Mesendoderm (in vitro differentiated cells): ENCODE measurements at regions not wholly inside any gene's neighbourhood (a gene's known extent, or its start where the extent isn't known, plus 50 kb on each side); places are given as distances from the start of the nearest gene placed in this dataset.

Experiments used
- DNase-seq: peaks from one replicate; pipeline ENCODE4 v3.0.0; 2013
- H2AK5ac ChIP-seq: 2 replicates; pipeline ENCODE4 v1.6.1; 2013; ENCODE audit warnings: low read length, inconsistent platforms
- H2BK120ac ChIP-seq: 2 replicates; pipeline ENCODE4 v1.6.1; 2013; ENCODE audit warnings: low read depth, mild to moderate bottlenecking, low read length, moderate library complexity, mixed read lengths
- H2BK15ac ChIP-seq: replicated peaks from 2 replicates; pipeline ENCODE4 v1.6.1; 2013; ENCODE audit warnings: low read depth, mild to moderate bottlenecking, moderate library complexity
- H2BK5ac ChIP-seq: 2 replicates; pipeline ENCODE4 v1.6.1; 2013; ENCODE audit warnings: low read length, inconsistent platforms
- H3K18ac ChIP-seq: 2 replicates; pipeline ENCODE4 v1.6.1; 2013; ENCODE audit warnings: mild to moderate bottlenecking, low read length, mixed read lengths
- H3K23ac ChIP-seq: one replicate; pipeline ENCODE4 v1.6.1; 2013; ENCODE audit warnings: low read length
- H3K27ac ChIP-seq: 2 replicates; pipeline ENCODE4 v1.5.1; 2013; ENCODE audit warnings: low read depth, mild to moderate bottlenecking, inconsistent platforms, low read length, moderate library complexity
- H3K27me3 ChIP-seq: 2 replicates; pipeline ENCODE4 v1.6.1; 2013; ENCODE audit warnings: low read length, control low read depth, mild to moderate bottlenecking, inconsistent platforms; ENCODE audit not compliant: insufficient read depth, poor library complexity
- H3K36me3 ChIP-seq: 2 replicates; pipeline ENCODE4 v1.6.1; 2013; ENCODE audit warnings: low read length, inconsistent platforms; ENCODE audit not compliant: control insufficient read depth, insufficient read depth
- H3K4ac ChIP-seq: one replicate; pipeline ENCODE4 v1.6.1; 2013; ENCODE audit warnings: low read depth, mild to moderate bottlenecking, low read length, moderate library complexity
- H3K4me1 ChIP-seq: 2 replicates; pipeline ENCODE4 v1.6.1; 2013; ENCODE audit warnings: low read depth, low read length, inconsistent platforms; ENCODE audit not compliant: control insufficient read depth
- H3K4me2 ChIP-seq: 2 replicates; pipeline ENCODE4 v1.6.1; 2013; ENCODE audit warnings: low read length
- H3K4me3 ChIP-seq: 2 replicates; pipeline ENCODE4 v1.5.1; 2013; ENCODE audit warnings: mild to moderate bottlenecking, low read length
- H3K56ac ChIP-seq: one replicate; pipeline ENCODE4 v1.6.1; 2013; ENCODE audit warnings: low read length
- H3K79me1 ChIP-seq: 2 replicates; pipeline ENCODE4 v1.6.1; 2013; ENCODE audit warnings: low read length, inconsistent platforms
- H3K79me2 ChIP-seq: 2 replicates; pipeline ENCODE4 v1.6.1; 2013; ENCODE audit warnings: mild to moderate bottlenecking, low read length; ENCODE audit not compliant: control insufficient read depth, insufficient read depth
- H3K9ac ChIP-seq: 2 replicates; pipeline ENCODE4 v1.6.1; 2013; ENCODE audit warnings: low read length, inconsistent platforms
- H4K5ac ChIP-seq: one replicate; pipeline ENCODE4 v1.6.1; 2013; ENCODE audit warnings: low read length
- H4K8ac ChIP-seq: one replicate; pipeline ENCODE4 v1.6.1; 2013; ENCODE audit warnings: low read depth, mild to moderate bottlenecking, control low read depth, low read length, moderate library complexity
- WGBS: extraction: QIAGEN DNeasy Blood & Tissue Kit; methylation state at CpG from one replicate; pipeline ENCODE4 v1.1.7; 2013; ENCODE audit warnings: low lambda C conversion rate, missing lambda C conversion rate; ENCODE audit not compliant: insufficient coverage; ENCODE audit errors: extremely low coverage; 5-methylcytosine and 5-hydroxymethylcytosine counted together

DNA sequence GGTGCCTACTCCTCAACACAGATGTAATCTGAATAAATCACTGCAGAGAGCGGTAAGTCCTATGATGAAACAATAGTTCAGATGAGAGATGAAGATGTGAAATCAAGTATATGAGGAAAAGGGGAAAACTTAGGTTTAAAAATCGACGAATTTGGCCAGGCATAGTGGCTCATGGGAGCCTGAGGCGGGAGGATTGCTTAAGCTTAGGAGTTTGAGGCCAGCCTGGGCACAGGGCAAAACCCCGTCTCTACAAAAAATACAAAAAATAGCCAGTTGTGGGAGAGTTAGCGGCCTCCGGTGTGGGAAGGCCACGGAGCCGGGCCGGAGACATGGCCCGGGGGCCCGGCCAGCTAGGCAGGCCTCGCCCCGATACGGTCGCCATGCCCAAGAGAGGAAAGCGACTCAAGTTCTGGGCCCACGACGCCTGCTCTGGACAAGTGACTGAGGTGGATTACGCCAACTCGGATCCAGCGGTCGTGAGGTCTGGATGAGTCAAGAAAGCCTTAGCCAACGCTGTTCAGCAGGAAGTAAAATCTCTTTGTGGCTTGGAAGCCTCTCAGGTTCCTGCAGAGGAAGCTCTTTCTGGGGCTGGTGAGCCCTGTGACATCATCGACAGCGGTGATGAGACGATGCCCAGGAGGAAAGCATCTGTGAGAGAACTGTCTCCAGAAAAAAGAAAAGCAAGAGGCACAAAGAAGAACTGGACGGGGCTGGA, 62.8 kb upstream of the SUB1 start:
- Histone ChIP-seq H2BK120ac (no peak overlapping the region), H3K4me1 (no peaks in the 10 kb centered on the region), H3K27me3 (no peaks in the 10 kb centered on the region), H3K4me2 (no peak overlapping the region), H3K79me1 (no peaks in the 10 kb centered on the region), H3K79me2 (no peaks in the 10 kb centered on the region), H3K4me3 (no peak overlapping the region), H3K27ac (no peak overlapping the region), H3K18ac (no peak overlapping the region), H2BK15ac (no peak overlapping the region), H3K9ac (no peak overlapping the region), H3K36me3 (no peaks in the 10 kb centered on the region), H4K8ac (no peak overlapping the region), H3K23ac (no peak overlapping the region), H4K5ac (no peak overlapping the region), H2BK5ac (no peak overlapping the region), H3K4ac (no peak overlapping the region), H3K56ac (no peak overlapping the region), H2AK5ac (no peak overlapping the region)
- no peak for DNase-seq
- whole genome bisulfite sequencing, result no CpG with 5 or more reads among the region's 28 CpGs

DNA sequence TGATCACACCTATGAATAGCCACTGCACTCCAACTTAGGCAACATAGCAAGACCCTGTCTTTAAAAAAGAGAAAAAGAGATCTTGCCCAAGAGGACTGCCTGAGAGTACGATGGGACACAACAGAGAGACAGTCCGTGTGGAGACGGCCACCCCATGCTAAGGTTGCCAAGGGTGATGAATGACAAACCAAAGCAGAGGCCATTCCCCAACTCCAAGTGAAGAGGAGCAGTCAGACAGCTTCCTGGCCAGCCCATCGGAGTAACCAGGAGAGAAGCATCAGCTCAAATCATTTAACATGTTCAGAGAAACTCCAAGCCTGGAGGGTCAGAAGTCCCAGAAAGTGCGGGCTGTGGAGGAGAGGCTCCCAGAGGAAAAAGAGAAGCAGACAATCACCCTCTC, 63.9 kb upstream of the SUB1 start:
- no peaks in the 10 kb centered on the region for H3K4me1 ChIP-seq
- H4K5ac ChIP-seq, result no peak overlapping the region
- H3K27ac ChIP-seq, result no peak overlapping the region
- no peak for DNase-seq
- no peak overlapping the region for H3K18ac ChIP-seq
- no peak overlapping the region for H2BK15ac ChIP-seq
- no peak overlapping the region for H2BK120ac ChIP-seq
- no peak overlapping the region for H2AK5ac ChIP-seq
- WGBS, result no CpG with 5 or more reads among the region's 5 CpGs
- no peak overlapping the region for H2BK5ac ChIP-seq
- H3K4ac ChIP-seq, result no peak overlapping the region
- no peaks in the 10 kb centered on the region for H3K79me1 ChIP-seq
- no peaks in the 10 kb centered on the region for H3K36me3 ChIP-seq
- H4K8ac ChIP-seq, result no peak overlapping the region
- no peak overlapping the region for H3K4me3 ChIP-seq
- H3K23ac ChIP-seq, result no peak overlapping the region
- no peaks in the 10 kb centered on the region for H3K79me2 ChIP-seq
- no peak overlapping the region for H3K9ac ChIP-seq
- no peak overlapping the region for H3K56ac ChIP-seq
- H3K4me2 ChIP-seq, result no peak overlapping the region
- H3K27me3 ChIP-seq, result no peaks in the 10 kb centered on the region

DNA sequence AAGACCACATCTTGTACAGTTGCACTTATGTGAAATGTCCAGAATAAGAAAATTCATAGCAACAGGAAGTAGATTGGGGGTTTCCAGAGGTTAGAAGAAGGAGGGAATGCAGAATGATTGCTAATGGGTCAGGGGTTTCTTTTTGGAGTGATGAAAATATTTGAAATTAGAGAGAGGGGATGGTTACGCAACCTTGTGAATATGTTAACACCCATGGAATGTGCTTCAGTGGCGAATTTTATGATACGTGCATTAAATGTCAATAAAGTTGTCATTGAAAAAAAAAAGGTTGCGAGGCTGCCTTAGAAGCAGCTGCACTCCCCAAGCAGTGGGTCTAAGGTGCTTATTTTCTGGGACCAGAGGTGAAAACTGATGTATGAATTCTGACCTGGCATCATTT, 64.4 kb upstream of the SUB1 start:
- WGBS, result no CpG with 5 or more reads among the region's 4 CpGs

DNA sequence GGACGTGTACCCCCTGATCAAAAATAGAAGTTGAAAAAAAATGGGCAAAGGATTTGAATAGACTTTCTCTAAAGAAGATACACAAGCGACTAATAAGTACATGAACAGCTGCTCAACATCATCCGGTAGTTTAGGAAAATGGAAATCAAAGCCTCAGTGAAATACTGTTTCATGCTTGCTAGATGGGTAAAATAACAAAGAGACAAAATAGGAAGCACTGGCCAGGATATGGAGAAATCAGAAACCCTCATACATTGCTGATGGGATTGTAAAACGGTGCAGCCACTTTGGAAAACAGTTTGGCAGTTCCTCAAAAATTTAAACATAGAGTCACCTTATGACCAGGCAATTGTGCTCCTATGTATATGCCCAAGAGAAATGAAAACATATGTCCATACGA, 65.0 kb upstream of the SUB1 start:
- no peak overlapping the region for H2BK15ac ChIP-seq
- H3K79me1 ChIP-seq, result no peaks in the 10 kb centered on the region
- H3K18ac ChIP-seq, result no peak overlapping the region
- DNase-seq, result no peak
- H3K9ac ChIP-seq, result no peak overlapping the region
- H3K4ac ChIP-seq, result no peak overlapping the region
- WGBS, result no CpG with 5 or more reads among the region's 5 CpGs
- no peak overlapping the region for H2AK5ac ChIP-seq
- H3K56ac ChIP-seq, result no peak overlapping the region
- H2BK120ac ChIP-seq, result no peak overlapping the region
- H3K27ac ChIP-seq, result no peak overlapping the region
- no peaks in the 10 kb centered on the region for H3K79me2 ChIP-seq
- H4K5ac ChIP-seq, result no peak overlapping the region
- H3K4me3 ChIP-seq, result no peak overlapping the region
- no peak overlapping the region for H2BK5ac ChIP-seq
- H3K23ac ChIP-seq, result no peak overlapping the region
- no peak overlapping the region for H4K8ac ChIP-seq
- H3K36me3 ChIP-seq, result no peaks in the 10 kb centered on the region
- no peak overlapping the region for H3K4me2 ChIP-seq
- no peaks in the 10 kb centered on the region for H3K4me1 ChIP-seq
- no peaks in the 10 kb centered on the region for H3K27me3 ChIP-seq

More for the DNA sequence above, 64.4 kb upstream of the SUB1 start:
- no peak overlapping the region for H3K23ac ChIP-seq
- H3K79me1 ChIP-seq, result no peaks in the 10 kb centered on the region
- H3K4me3 ChIP-seq, result no peak overlapping the region
- H3K36me3 ChIP-seq, result no peaks in the 10 kb centered on the region
- H2BK5ac ChIP-seq, result no peak overlapping the region
- DNase-seq, result no peak
- H3K4me2 ChIP-seq, result no peak overlapping the region
- H3K4ac ChIP-seq, result no peak overlapping the region
- no peak overlapping the region for H3K56ac ChIP-seq
- no peak overlapping the region for H3K18ac ChIP-seq
- no peak overlapping the region for H4K5ac ChIP-seq
- no peak overlapping the region for H2AK5ac ChIP-seq
- no peak overlapping the region for H3K9ac ChIP-seq
- H3K27me3 ChIP-seq, result no peaks in the 10 kb centered on the region
- H2BK15ac ChIP-seq, result no peak overlapping the region
- no peaks in the 10 kb centered on the region for H3K79me2 ChIP-seq
- H2BK120ac ChIP-seq, result no peak overlapping the region
- no peak overlapping the region for H4K8ac ChIP-seq
- no peaks in the 10 kb centered on the region for H3K4me1 ChIP-seq
- no peak overlapping the region for H3K27ac ChIP-seq

DNA sequence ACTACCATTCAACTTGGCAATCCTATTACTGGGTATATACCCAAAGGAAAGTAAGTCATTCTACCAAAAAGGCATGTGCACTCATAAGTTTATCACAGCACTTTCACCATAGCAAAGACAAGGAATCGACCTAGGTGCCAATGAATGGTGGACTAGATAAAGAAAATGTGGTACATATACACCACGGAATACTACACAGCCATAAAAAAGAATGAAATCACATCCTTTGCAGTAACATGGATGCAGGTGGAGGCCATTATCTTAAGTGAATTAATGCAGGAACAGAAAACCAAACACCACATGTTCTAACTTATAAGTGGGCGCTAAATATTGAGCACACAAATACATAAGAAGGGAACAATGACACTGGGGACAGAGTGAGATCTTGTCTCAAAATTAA, 65.8 kb upstream of the SUB1 start:
- Histone ChIP-seq H3K56ac (no peak overlapping the region), H2BK5ac (no peak overlapping the region)
- no CpG with 5 or more reads among the region's 3 CpGs for WGBS

DNA sequence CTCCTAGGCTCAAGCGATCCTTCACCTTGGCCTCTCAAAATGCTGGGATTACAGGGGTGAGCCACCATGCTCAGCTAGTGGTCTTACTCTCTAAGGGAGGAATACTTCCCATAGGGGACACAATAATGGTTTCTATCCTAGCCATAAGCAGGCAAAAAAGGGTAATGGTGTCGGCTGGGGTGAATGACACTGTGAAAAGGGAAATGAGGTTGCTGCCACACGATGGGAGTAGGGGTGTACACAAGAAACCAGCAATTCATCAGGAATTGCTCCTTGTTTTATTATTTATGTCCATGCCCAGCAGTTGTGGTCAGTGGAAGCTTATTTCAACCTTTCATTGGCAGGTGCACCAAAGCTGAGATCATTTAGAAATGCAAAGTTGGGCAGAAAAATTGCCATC, 70.3 kb upstream of the ZFR start:
- Histone ChIP-seq H3K56ac (no peak overlapping the region), H3K27me3 (no peaks in the 10 kb centered on the region), H3K23ac (no peak overlapping the region), H2BK120ac (no peak overlapping the region), H2BK5ac (no peak overlapping the region), H3K18ac (no peak overlapping the region), H3K79me1 (no peaks in the 10 kb centered on the region), H3K4me1 (no peaks in the 10 kb centered on the region), H3K79me2 (no peaks in the 10 kb centered on the region), H2AK5ac (no peak overlapping the region), H3K4me2 (no peak overlapping the region), H2BK15ac (no peak overlapping the region), H3K4ac (no peak overlapping the region), H4K8ac (no peak overlapping the region), H3K4me3 (no peak overlapping the region), H3K9ac (no peak overlapping the region), H3K27ac (no peak overlapping the region), H4K5ac (no peak overlapping the region), H3K36me3 (no peaks in the 10 kb centered on the region)
- DNase-seq, result no peak
- WGBS, result no CpG with 5 or more reads among the region's 3 CpGs

More for the DNA sequence above, 65.8 kb upstream of the SUB1 start:
- no peak overlapping the region for H3K4me2 ChIP-seq
- H4K5ac ChIP-seq, result no peak overlapping the region
- DNase-seq, result no peak
- H3K4me1 ChIP-seq, result no peaks in the 10 kb centered on the region
- H3K9ac ChIP-seq, result no peak overlapping the region
- no peak overlapping the region for H3K23ac ChIP-seq
- no peak overlapping the region for H4K8ac ChIP-seq
- no peak overlapping the region for H2BK120ac ChIP-seq
- H2BK15ac ChIP-seq, result no peak overlapping the region
- no peaks in the 10 kb centered on the region for H3K79me1 ChIP-seq
- H3K18ac ChIP-seq, result no peak overlapping the region
- no peak overlapping the region for H2AK5ac ChIP-seq
- no peak overlapping the region for H3K4ac ChIP-seq
- no peaks in the 10 kb centered on the region for H3K27me3 ChIP-seq
- no peak overlapping the region for H3K27ac ChIP-seq
- H3K4me3 ChIP-seq, result no peak overlapping the region
- no peaks in the 10 kb centered on the region for H3K79me2 ChIP-seq
- no peaks in the 10 kb centered on the region for H3K36me3 ChIP-seq
